Natural killer cell treated with Interleukin-12 subunit alpha and Interleukin-12 subunit beta and Interleukin-15 and Interleukin-18, amount 100 ng/mL, for 72 hours (primary cell): ENCODE measurements at regions not wholly inside any gene's neighbourhood (a gene's known extent, or its start where the extent isn't known, plus 50 kb on each side); places are given as distances from the start of the nearest gene placed in this dataset.

ENCODE experiments used
- ATAC-seq, 2 donors: fragments of 150-1000 bp; cut with Tn5 transposase in 1 of 2; sonication (Bioruptor Pico), chemical (Tn5 transposase) in 1 of 2; 2 replicates each; pipeline ENCODE4 v1.10.0; 2021
- DNase-seq: peaks from one replicate; pipeline ENCODE4 v3.0.0; 2022; ENCODE audit warnings: low spot score
- H3K27ac Mint-ChIP-seq, 2 donors: 1 replicate in 1 of 2; 2 replicates in 1 of 2; pipeline ENCODE4 v1.8.0; 2022; ENCODE audit warnings: mixed read lengths in 2 of 2, mild to moderate bottlenecking in 1 of 2, moderate library complexity in 1 of 2
- H3K27me3 Mint-ChIP-seq, 2 donors: 1 replicate in 1 of 2; 2 replicates in 1 of 2; pipeline ENCODE4 v1.8.0; 2022; ENCODE audit warnings: mixed read lengths in 2 of 2
- H3K36me3 Mint-ChIP-seq: one replicate; pipeline ENCODE4 v1.8.0; 2022; ENCODE audit warnings: mixed read lengths
- H3K4me1 Mint-ChIP-seq, 2 donors: 1 replicate in 1 of 2; 2 replicates in 1 of 2; pipeline ENCODE4 v1.8.0; 2022; ENCODE audit warnings: low read depth in 2 of 2, mixed read lengths in 2 of 2, mild to moderate bottlenecking in 1 of 2
- H3K4me3 Mint-ChIP-seq: one replicate; pipeline ENCODE4 v1.8.0; 2022; ENCODE audit warnings: mixed read lengths
- H3K9me3 Mint-ChIP-seq: 2 replicates; pipeline ENCODE4 v1.8.0; 2022; ENCODE audit warnings: mixed read lengths

- no peak overlapping the region for H3K27ac Mint-ChIP-seq
- DNase-seq: no peak
Measured at GRCh38 chr10:130757271-130757670, 554.2 kb downstream of the TCERG1L start.

GRCh38 chr10:130757821-130758489 is 553.6 kb downstream of the TCERG1L start:
- Mint-ChIP-seq H3K27ac (no peak overlapping the region), H3K4me1 (no peaks in the 10 kb centered on the region), H3K4me3 (no peak overlapping the region), H3K36me3 (no peaks in the 10 kb centered on the region), H3K27me3 (no peaks in the 10 kb centered on the region), H3K9me3 (peaks cover 3% of the 10 kb centered on the region)
- ATAC-seq: peak; percentile 17 to 61
- no peak for DNase-seq

More at GRCh38 chr10:130757271-130757670, 554.2 kb downstream of the TCERG1L start:
- Mint-ChIP-seq H3K9me3 (peaks cover 3% of the 10 kb centered on the region), H3K4me3 (no peak overlapping the region), H3K4me1 (no peaks in the 10 kb centered on the region), H3K27me3 (no peaks in the 10 kb centered on the region), H3K36me3 (no peaks in the 10 kb centered on the region)
- ATAC-seq: no peak

- ATAC-seq (no peak), DNase-seq (no peak)
- Mint-ChIP-seq H3K4me1 (no peaks in the 10 kb centered on the region), H3K27me3 (no peaks in the 10 kb centered on the region), H3K9me3 (peaks cover 3% of the 10 kb centered on the region), H3K36me3 (no peaks in the 10 kb centered on the region), H3K27ac (no peak overlapping the region), H3K4me3 (no peak overlapping the region)
Measured at GRCh38 chr10:130758529-130758928, 553.0 kb downstream of the TCERG1L start.

DNA sequence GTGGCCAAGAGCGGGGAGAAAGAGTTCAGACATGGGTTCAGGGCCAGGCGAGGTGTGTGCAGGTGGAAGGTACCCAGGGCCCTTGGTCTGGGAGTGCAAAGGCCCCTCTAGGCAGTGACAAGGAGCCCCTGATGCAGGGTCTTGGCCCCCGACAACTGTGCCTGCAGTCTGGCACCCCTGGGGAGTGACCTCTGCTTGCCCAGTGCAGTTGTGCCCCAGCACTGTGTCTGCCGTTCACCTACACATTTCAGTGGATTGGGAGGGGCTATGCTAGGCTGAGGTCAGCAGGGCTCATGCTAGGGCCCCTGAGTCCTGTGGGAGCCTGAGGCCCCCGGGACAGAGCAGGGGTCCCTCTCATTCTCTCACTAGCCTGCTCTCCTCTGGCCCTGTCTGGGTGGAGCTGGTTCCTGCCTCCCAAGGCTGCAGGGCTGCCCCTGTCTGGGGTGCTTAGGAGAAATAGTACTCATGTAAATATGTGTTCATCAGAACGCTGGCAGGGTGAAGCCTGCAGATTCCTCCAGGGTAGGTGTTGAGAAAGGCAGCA is 550.4 kb downstream of the TCERG1L start:
- Mint-ChIP-seq H3K36me3 (no peaks in the 10 kb centered on the region), H3K9me3 (no peaks in the 10 kb centered on the region), H3K27me3 (no peaks in the 10 kb centered on the region), H3K4me3 (no peak overlapping the region), H3K4me1 (no peaks in the 10 kb centered on the region), H3K27ac (no peak overlapping the region)
- DNase-seq: no peak
- peak; percentile 26 to 37 for ATAC-seq

GRCh38 chr10:130761788-130762301 is 549.7 kb downstream of the TCERG1L start:
- Mint-ChIP-seq H3K4me3 (no peak overlapping the region), H3K36me3 (no peaks in the 10 kb centered on the region), H3K4me1 (no peaks in the 10 kb centered on the region), H3K9me3 (no peaks in the 10 kb centered on the region), H3K27ac (no peak overlapping the region), H3K27me3 (no peaks in the 10 kb centered on the region)
- DNase-seq (no peak), ATAC-seq (no peak)

GRCh38 chr10:130762491-130762890 is 549.0 kb downstream of the TCERG1L start:
- no peaks in the 10 kb centered on the region for H3K36me3 Mint-ChIP-seq
- H3K9me3 Mint-ChIP-seq: no peaks in the 10 kb centered on the region
- no peaks in the 10 kb centered on the region for H3K27me3 Mint-ChIP-seq
- H3K4me1 Mint-ChIP-seq: no peaks in the 10 kb centered on the region
- ATAC-seq (no peak), DNase-seq (no peak)
- no peak overlapping the region for H3K4me3 Mint-ChIP-seq
- H3K27ac Mint-ChIP-seq: no peak overlapping the region

DNA sequence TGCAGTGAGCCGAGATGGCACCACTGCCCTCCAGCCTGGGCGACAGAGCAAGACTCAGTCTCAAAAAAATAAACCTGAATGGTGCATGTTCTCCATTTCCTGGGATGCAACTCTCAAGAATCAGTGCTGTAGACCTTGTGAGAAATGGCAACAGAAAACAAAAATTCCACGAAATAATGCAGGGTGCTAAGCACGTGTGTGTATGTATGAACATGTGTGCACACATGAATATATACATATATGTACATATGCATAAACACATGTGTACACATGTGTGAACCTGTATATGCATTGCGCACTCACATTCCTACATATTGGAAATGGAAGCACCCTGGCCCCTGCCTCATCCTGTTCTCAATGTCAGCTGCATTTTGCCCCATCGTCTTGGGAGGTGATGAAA is 548.5 kb downstream of the TCERG1L start:
- Mint-ChIP-seq H3K4me3 (no peak overlapping the region), H3K4me1 (no peaks in the 10 kb centered on the region), H3K27ac (no peak overlapping the region), H3K9me3 (no peaks in the 10 kb centered on the region), H3K27me3 (no peaks in the 10 kb centered on the region), H3K36me3 (no peaks in the 10 kb centered on the region)
- ATAC-seq (no peak), DNase-seq (no peak)

GRCh38 chr10:130763491-130763890 is 548.0 kb downstream of the TCERG1L start:
- ATAC-seq: no peak
- no peak for DNase-seq
- no peaks in the 10 kb centered on the region for H3K4me1 Mint-ChIP-seq

DNA sequence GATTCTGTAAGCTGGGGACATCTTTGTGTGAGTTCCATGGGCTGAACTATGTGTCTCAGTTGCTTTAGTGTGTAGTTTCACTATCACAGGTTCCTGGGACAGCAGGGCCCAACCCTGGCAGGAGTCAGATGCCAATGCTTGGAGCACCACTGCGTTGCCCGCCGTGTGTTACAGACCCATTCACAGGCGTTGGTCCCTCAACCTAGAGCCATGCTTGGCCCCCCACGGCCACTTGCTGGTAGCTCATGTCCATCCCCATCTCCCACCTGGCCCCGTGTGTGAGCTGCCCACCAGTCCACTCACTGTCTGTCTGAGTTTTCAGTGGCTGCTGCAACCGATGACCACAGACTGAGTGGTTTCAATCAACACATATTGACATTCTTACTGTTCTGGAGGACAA is 546.9 kb downstream of the TCERG1L start:
- no peaks in the 10 kb centered on the region for H3K9me3 Mint-ChIP-seq
- H3K27ac Mint-ChIP-seq: no peak overlapping the region
- H3K4me1 Mint-ChIP-seq: no peaks in the 10 kb centered on the region
- H3K4me3 Mint-ChIP-seq: no peak overlapping the region
- no peaks in the 10 kb centered on the region for H3K36me3 Mint-ChIP-seq
- DNase-seq (no peak), ATAC-seq (no peak)
- H3K27me3 Mint-ChIP-seq: no peaks in the 10 kb centered on the region

More at GRCh38 chr10:130763491-130763890, 548.0 kb downstream of the TCERG1L start:
- no peak overlapping the region for H3K27ac Mint-ChIP-seq
- no peaks in the 10 kb centered on the region for H3K9me3 Mint-ChIP-seq
- no peak overlapping the region for H3K4me3 Mint-ChIP-seq
- no peaks in the 10 kb centered on the region for H3K27me3 Mint-ChIP-seq
- no peaks in the 10 kb centered on the region for H3K36me3 Mint-ChIP-seq

- no peaks in the 10 kb centered on the region for H3K27me3 Mint-ChIP-seq
- H3K9me3 Mint-ChIP-seq: no peaks in the 10 kb centered on the region
- ATAC-seq: no peak
- H3K27ac Mint-ChIP-seq: no peak overlapping the region
- H3K36me3 Mint-ChIP-seq: no peaks in the 10 kb centered on the region
- H3K4me1 Mint-ChIP-seq: no peaks in the 10 kb centered on the region
- no peak overlapping the region for H3K4me3 Mint-ChIP-seq
- no peak for DNase-seq
Measured at GRCh38 chr10:130766071-130766470, 545.5 kb downstream of the TCERG1L start.

- ATAC-seq (peak in 1 of 2 donors; percentile 22), DNase-seq (peak; percentile 38)
- Mint-ChIP-seq H3K4me1 (no peaks in the 10 kb centered on the region), H3K4me3 (no peak overlapping the region), H3K27ac (no peak overlapping the region), H3K27me3 (no peaks in the 10 kb centered on the region), H3K9me3 (no peaks in the 10 kb centered on the region), H3K36me3 (no peaks in the 10 kb centered on the region)
Measured at GRCh38 chr10:130767116-130767730, 544.3 kb downstream of the TCERG1L start.

- Mint-ChIP-seq H3K4me3 (no peak overlapping the region), H3K27me3 (peaks cover 4 to 5% of the 10 kb centered on the region in 2 donors), H3K4me1 (no peaks in the 10 kb centered on the region), H3K9me3 (no peaks in the 10 kb centered on the region), H3K36me3 (no peaks in the 10 kb centered on the region), H3K27ac (no peak overlapping the region)
- DNase-seq: peak; percentile 31
- peak in 1 of 2 donors; percentile 28 for ATAC-seq
Measured at GRCh38 chr10:130769146-130770017, 542.1 kb downstream of the TCERG1L start.

GRCh38 chr10:130770018-130770630 is 541.4 kb downstream of the TCERG1L start:
- no peaks in the 10 kb centered on the region for H3K4me1 Mint-ChIP-seq
- H3K27ac Mint-ChIP-seq: no peak overlapping the region
- no peaks in the 10 kb centered on the region for H3K36me3 Mint-ChIP-seq
- ATAC-seq: peak in 1 of 2 donors; percentile 21
- H3K4me3 Mint-ChIP-seq: no peak overlapping the region
- H3K9me3 Mint-ChIP-seq: no peaks in the 10 kb centered on the region
- DNase-seq: peak; percentile 20
- peaks cover 5 to 7% of the 10 kb centered on the region in 2 donors for H3K27me3 Mint-ChIP-seq
